NCI-H526 treated with DMSO at 0.1 percent for 48 hours (cell line): ENCODE measurements at regions not wholly inside any gene's neighbourhood (a gene's known extent, or its start where the extent isn't known, plus 50 kb on each side); places are given as distances from the start of the nearest gene placed in this dataset.

Experiments
- DNase-seq: peaks from one replicate; lab custom pipeline; 2025; lab: John Stamatoyannopoulos, UW

GRCh38 chr14:62546862-62547474 is 498.3 kb downstream of the KCNH5 start:
- no peak for DNase-seq

GRCh38 chr14:62557416-62557815 is 487.8 kb downstream of the KCNH5 start:
- no peak for DNase-seq

DNA sequence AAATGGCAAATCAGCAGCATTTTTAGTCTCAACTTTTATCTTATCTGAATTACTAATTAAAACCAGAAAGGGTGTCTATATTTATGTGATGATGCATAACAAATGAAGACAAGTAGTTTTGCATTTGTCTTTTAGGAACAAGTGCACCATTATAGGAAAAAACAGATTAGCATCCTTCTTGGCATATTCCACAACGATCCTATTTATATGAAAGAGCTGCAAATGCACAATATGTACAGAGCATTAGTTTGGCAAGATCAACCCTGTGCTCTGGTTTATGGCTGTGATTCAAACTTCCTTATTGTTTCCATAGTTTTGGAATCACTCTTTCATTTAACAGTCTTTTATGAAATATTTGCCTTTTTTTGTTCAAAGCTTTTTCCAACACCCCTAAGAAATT is 486.8 kb downstream of the KCNH5 start:
- no peak for DNase-seq

GRCh38 chr14:62585247-62585646 is 460.0 kb downstream of the KCNH5 start:
- DNase-seq = no peak

DNA sequence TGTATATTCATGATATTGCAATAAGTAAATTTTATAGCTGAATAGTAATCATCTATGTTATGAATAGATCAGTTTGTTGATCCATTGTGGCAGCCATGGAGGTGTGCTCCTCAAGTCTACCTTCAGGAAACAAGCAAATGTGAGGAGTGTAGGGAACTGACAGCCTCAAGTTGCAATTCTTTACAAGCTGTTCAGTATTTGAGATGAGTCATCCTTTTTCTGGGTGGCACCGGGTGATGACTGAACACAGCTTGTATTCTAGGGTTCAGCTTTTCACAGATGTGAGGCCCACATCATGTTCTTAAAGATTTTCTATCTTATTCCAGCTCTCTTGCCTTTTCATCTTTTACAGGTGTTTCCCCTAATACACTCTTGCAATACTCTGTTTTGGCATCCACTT is 452.4 kb downstream of the KCNH5 start:
- no peak for DNase-seq

GRCh38 chr14:62597143-62597542 is 448.1 kb downstream of the KCNH5 start:
- DNase-seq = no peak

GRCh38 chr14:62599616-62600385 is 445.5 kb downstream of the KCNH5 start:
- no peak for DNase-seq

- no peak for DNase-seq
Observed at GRCh38 chr14:62602712-62603111, 442.5 kb downstream of the KCNH5 start.

- DNase-seq = no peak
Observed at GRCh38 chr14:62604524-62604923, 440.7 kb downstream of the KCNH5 start.

GRCh38 chr14:62614122-62614521 is 431.1 kb downstream of the KCNH5 start:
- no peak for DNase-seq

DNA sequence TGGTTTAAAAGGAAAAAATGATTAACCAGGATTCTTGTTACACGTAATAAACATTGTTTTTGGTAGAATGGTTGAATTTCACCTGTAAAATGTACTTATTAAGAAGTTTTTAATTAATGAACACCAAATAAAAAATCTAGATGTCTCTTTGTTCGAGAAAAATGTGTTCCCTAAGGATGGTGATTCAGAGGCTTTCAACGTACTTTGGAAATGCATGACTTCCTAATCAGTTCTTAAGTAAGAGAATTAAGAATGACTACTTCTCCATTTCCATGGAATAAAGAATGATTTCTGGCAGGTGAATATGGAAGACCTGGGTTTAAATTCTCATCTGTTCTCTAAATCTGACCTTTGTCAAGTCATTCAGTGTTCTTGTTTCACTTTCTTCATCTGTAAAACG is 428.6 kb downstream of the KCNH5 start:
- DNase-seq = no peak

GRCh38 chr14:62626416-62626815 is 418.8 kb downstream of the KCNH5 start:
- DNase-seq = no peak

GRCh38 chr14:62629176-62629725 is 416.0 kb downstream of the KCNH5 start:
- no peak for DNase-seq

- DNase-seq = no peak
Observed at GRCh38 chr14:62631176-62631575, 414.1 kb downstream of the KCNH5 start.

- no peak for DNase-seq
Observed at GRCh38 chr14:62632771-62633170, 412.5 kb downstream of the KCNH5 start.

- no peak for DNase-seq
Observed at GRCh38 chr14:62645649-62646048, 399.6 kb downstream of the KCNH5 start.
